ENCODE measurements at regions not wholly inside any gene's neighbourhood (a gene's known extent, or its start where the extent isn't known, plus 50 kb on each side); places are given as distances from the start of the nearest gene placed in this dataset.

DNA sequence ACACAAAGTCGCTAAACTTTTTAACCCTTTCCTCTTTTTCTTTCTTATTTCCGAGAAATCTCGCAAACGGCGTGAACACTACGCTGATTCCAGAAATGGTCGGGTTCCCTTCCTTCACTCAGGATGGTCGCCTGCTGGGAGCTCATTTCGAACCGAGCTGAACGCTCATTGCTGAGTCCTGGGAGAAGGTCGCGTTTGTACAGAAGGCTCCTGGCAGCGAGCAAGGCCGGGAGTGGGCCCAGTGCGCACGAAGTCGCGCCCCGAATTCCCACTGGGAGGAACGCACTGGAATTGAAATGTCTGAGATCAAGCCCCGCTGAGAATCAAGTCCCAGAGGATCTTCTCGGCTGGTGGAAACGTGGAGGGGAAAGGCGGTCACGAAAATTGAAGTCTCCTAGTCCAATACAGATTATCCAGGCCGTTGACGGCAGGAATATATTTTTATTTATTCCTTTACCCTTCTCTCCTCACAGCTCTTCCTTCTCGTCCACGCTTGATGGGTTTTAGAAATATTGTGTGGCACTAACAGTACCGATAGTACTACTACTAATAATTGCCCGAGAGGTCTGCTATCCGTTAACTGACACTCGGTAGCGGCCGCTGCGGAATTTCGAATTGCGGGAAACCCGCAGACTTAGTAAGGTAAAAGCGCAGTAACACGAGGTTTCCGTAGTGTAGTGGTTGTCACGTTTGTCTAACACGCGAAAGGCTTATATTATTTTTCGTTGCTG lies 207.2 kb upstream of the ZNF184 start:
- no peaks in the 10 kb centered on the region for H3K36me3 ChIP-seq
- no peak for ATAC-seq
- peaks cover 88% of the 10 kb centered on the region for H3K27me3 ChIP-seq

GRCh38 chr6:27679308-27679963 lies 206.5 kb upstream of the ZNF184 start:
- ATAC-seq = no peak
- peaks cover 95% of the 10 kb centered on the region for H3K27me3 ChIP-seq
- WGBS, 2 donors (ENCODE audit: low coverage in 1 of 2) = 5 to 8% methylated on average over 12 to 13 of the region's 27 CpGs
- H3K9me3 ChIP-seq = peaks cover 0 to 17% (median 0%) of the 10 kb centered on the region in 3 donors
- H3K4me1 ChIP-seq = no peaks in the 10 kb centered on the region
- no peak for TF ChIP-seq CTCF (IDR thresholded peaks at IDR 0.05)
- no peak for TF ChIP-seq POLR2AphosphoS5 (IDR thresholded peaks at IDR 0.05)
- no peak for TF ChIP-seq POLR2A (IDR thresholded peaks at IDR 0.05)
- no peak for TF ChIP-seq EP300 (IDR thresholded peaks at IDR 0.05)
- no peak overlapping the region for H3K4me3 ChIP-seq
- H3K36me3 ChIP-seq = no peaks in the 10 kb centered on the region
- no peak overlapping the region for H3K27ac ChIP-seq

More for the DNA sequence above, 207.2 kb upstream of the ZNF184 start:
- no peak for TF ChIP-seq POLR2AphosphoS5 (IDR thresholded peaks at IDR 0.05)
- no peak for TF ChIP-seq CTCF (IDR thresholded peaks at IDR 0.05)
- TF ChIP-seq POLR2A (IDR thresholded peaks at IDR 0.05) = no peak
- no peak for TF ChIP-seq EP300 (IDR thresholded peaks at IDR 0.05)
- 5 to 13% methylated on average over 29 to 35 of the region's 47 CpGs for WGBS, 2 donors (ENCODE audit: low coverage in 1 of 2)
- H3K4me1 ChIP-seq = no peaks in the 10 kb centered on the region
- H3K9me3 ChIP-seq = peaks cover 0 to 17% (median 0%) of the 10 kb centered on the region in 3 donors
- H3K4me3 ChIP-seq = no peak overlapping the region
- no peak overlapping the region for H3K27ac ChIP-seq

GRCh38 chr6:27678469-27678868 lies 205.6 kb upstream of the ZNF184 start:
- Histone ChIP-seq H3K27me3 (peaks cover 99% of the 10 kb centered on the region), H3K9me3 (peaks cover 0 to 17% (median 0%) of the 10 kb centered on the region in 3 donors), H3K36me3 (no peaks in the 10 kb centered on the region), H3K27ac (no peak overlapping the region), H3K4me3 (no peak overlapping the region), H3K4me1 (no peaks in the 10 kb centered on the region)
- 39 to 49% methylated on average over 5 of the region's 5 CpGs for WGBS, 2 donors (ENCODE audit: low coverage in 1 of 2)
- TF ChIP-seq POLR2AphosphoS5 (IDR thresholded peaks at IDR 0.05) = no peak
- TF ChIP-seq CTCF (IDR thresholded peaks at IDR 0.05) = no peak
- no peak for TF ChIP-seq EP300 (IDR thresholded peaks at IDR 0.05)
- TF ChIP-seq POLR2A (IDR thresholded peaks at IDR 0.05) = no peak
- ATAC-seq = no peak

DNA sequence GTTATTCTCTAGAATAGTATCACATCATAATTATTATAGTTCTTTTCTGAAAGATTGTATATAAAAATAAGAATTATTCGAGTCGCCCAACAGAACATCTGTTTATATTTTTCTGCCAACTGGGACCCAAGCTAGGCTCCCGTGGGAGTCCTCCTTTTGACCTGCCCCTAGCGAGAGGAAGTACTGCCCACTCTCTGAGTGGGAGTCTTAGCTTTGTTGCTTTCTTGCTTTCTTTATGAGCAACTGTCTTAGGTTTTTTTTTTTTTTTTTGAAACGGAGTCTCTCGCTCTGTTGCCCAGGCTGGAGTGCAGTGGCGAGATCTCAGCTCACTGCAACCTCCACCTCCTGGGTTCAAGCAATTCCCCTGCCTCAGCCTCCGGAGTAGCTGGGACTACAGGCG lies 202.0 kb upstream of the ZNF184 start:
- H3K27ac ChIP-seq = no peak overlapping the region
- peaks cover 99% of the 10 kb centered on the region for H3K27me3 ChIP-seq
- TF ChIP-seq POLR2AphosphoS5 (IDR thresholded peaks at IDR 0.05) (no peak), EP300 (IDR thresholded peaks at IDR 0.05) (no peak), CTCF (IDR thresholded peaks at IDR 0.05) (no peak), POLR2A (IDR thresholded peaks at IDR 0.05) (no peak)
- no peak overlapping the region for H3K4me3 ChIP-seq
- H3K36me3 ChIP-seq = no peaks in the 10 kb centered on the region
- H3K4me1 ChIP-seq = no peaks in the 10 kb centered on the region
- WGBS, 2 donors (ENCODE audit: low coverage in 1 of 2) = 63 to 70% methylated on average over 6 to 9 of the region's 9 CpGs
- ATAC-seq = no peak
- no peaks in the 10 kb centered on the region for H3K9me3 ChIP-seq

Measured in gastroesophageal sphincter (tissue), 4 donors.